A673 (cell line): ENCODE measurements at regions not wholly inside any gene's neighbourhood (a gene's known extent, or its start where the extent isn't known, plus 50 kb on each side); places are given as distances from the start of the nearest gene placed in this dataset.

Experiments
- EZH2 ChIP-seq: fragments of 200-600 bp; sonication (generic); IDR thresholded peaks from 2 replicates; pipeline ENCODE4 v1.6.1; 2017; ENCODE audit warnings: borderline replicate concordance, low read depth, mild to moderate bottlenecking, mixed read lengths, antibody characterized with exemption, low read length; ENCODE audit not compliant: poor library complexity, severe bottlenecking
- TF ChIP-seq, protein P1 (sequence below): fragments of 300-800, 200-600 bp; sonication (generic); conservative IDR thresholded peaks from 2 replicates; pipeline ENCODE4 v1.5.1; 2017; ENCODE audit warnings: low read depth, mild to moderate bottlenecking, antibody characterized with exemption, low read length, moderate library complexity, mixed read lengths

DNA sequence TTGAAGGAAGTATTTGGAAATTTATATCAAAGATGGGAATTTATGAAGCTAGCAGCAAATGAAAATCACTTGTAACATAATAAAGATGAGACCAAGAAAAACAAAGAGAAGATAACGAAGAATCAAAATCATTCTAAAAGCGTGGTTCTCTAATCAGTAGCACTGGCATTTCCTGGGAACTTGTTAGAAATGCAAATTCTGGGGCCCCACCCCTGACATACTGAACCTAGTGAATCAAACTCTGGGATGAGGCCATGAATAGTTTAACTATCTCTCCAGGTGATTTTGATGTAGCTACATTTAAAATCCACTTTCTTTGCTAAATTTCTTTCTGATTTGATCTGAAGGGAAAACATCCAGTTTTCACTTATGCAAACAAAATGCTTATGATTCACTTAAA, 1075.6 kb downstream of the HACE1 start:
- TF ChIP-seq EZH2, result no peak
- TF ChIP-seq, protein P1, sequence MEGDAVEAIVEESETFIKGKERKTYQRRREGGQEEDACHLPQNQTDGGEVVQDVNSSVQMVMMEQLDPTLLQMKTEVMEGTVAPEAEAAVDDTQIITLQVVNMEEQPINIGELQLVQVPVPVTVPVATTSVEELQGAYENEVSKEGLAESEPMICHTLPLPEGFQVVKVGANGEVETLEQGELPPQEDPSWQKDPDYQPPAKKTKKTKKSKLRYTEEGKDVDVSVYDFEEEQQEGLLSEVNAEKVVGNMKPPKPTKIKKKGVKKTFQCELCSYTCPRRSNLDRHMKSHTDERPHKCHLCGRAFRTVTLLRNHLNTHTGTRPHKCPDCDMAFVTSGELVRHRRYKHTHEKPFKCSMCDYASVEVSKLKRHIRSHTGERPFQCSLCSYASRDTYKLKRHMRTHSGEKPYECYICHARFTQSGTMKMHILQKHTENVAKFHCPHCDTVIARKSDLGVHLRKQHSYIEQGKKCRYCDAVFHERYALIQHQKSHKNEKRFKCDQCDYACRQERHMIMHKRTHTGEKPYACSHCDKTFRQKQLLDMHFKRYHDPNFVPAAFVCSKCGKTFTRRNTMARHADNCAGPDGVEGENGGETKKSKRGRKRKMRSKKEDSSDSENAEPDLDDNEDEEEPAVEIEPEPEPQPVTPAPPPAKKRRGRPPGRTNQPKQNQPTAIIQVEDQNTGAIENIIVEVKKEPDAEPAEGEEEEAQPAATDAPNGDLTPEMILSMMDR, result no peak
